ENCODE measurements at regions not wholly inside any gene's neighbourhood (a gene's known extent, or its start where the extent isn't known, plus 50 kb on each side); places are given as distances from the start of the nearest gene placed in this dataset.

DNA sequence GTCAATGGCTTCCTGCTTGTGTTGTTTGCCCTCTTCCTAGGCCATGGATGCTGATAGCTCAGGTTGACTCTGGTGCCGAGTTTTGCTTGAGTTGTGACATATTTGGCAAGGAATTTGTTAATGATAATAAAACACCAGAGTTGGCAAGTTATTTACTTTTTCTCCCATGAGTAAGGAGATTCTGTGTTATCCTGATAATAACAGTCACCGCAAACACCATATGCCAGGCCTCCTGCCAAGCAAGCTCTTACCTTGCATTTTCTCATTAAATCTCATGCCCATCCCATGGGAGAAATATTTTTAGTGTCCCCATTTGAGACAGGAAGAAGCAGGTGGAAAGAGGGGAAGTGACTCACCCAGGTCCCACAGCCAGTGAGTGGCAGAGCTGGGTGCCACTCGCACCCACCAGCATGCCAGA, 67.4 kb upstream of the CLCN4 start:
- POLR2A ChIA-PET, result no interaction called here
- CTCF ChIA-PET, result no interaction called here
- no peak for DNase-seq
- Mint-ChIP-seq H3K36me3 (ENCODE audit: low read depth) (peaks cover 25% of the 10 kb centered on the region), H3K4me1 (ENCODE audit: low read depth) (peaks cover 31% of the 10 kb centered on the region), H3K4me3 (no peak overlapping the region), H3K27ac (no peak overlapping the region), H3K9me3 (ENCODE audit: insufficient read depth) (no peaks in the 10 kb centered on the region), H3K27me3 (ENCODE audit: low read depth) (no peaks in the 10 kb centered on the region)
- no peak for ATAC-seq

- H3K4me1 Mint-ChIP-seq (ENCODE audit: low read depth), result peaks cover 27% of the 10 kb centered on the region
- H3K27ac Mint-ChIP-seq, result no peak overlapping the region
- H3K4me3 Mint-ChIP-seq, result no peak overlapping the region
- no peaks in the 10 kb centered on the region for H3K9me3 Mint-ChIP-seq (ENCODE audit: insufficient read depth)
- ATAC-seq (no peak), DNase-seq (no peak)
- POLR2A ChIA-PET, result no interaction called here
- CTCF ChIA-PET, result no interaction called here
- H3K36me3 Mint-ChIP-seq (ENCODE audit: low read depth), result peaks cover 26% of the 10 kb centered on the region
- H3K27me3 Mint-ChIP-seq (ENCODE audit: low read depth), result no peaks in the 10 kb centered on the region
Measured at GRCh38 chrX:10090319-10090718, 66.5 kb upstream of the CLCN4 start.

- Mint-ChIP-seq H3K4me1 (ENCODE audit: low read depth) (peaks cover 37% of the 10 kb centered on the region), H3K4me3 (no peak overlapping the region), H3K36me3 (ENCODE audit: low read depth) (peaks cover 44% of the 10 kb centered on the region), H3K27me3 (ENCODE audit: low read depth) (no peaks in the 10 kb centered on the region), H3K9me3 (ENCODE audit: insufficient read depth) (no peaks in the 10 kb centered on the region), H3K27ac (no peak overlapping the region)
- no peak for DNase-seq
- ChIA-PET POLR2A (interaction anchor here (1.1 to 5.1 kb wide), 2 partner anchors 11 to 17 kb away, joined by 3 to 48 read pairs; no protein-coding TSS in a partner anchor), CTCF (interaction anchor here (1.4 to 5.7 kb wide), 2 partner anchors 17 to 25 kb away, joined by 5 to 46 read pairs; no protein-coding TSS in a partner anchor)
- no peak for ATAC-seq
Measured at GRCh38 chrX:10095246-10095645, 61.5 kb upstream of the CLCN4 start.

- Mint-ChIP-seq H3K27ac (peak overlapping the region; percentile 24), H3K4me1 (ENCODE audit: low read depth) (peaks cover 42% of the 10 kb centered on the region), H3K27me3 (ENCODE audit: low read depth) (no peaks in the 10 kb centered on the region), H3K36me3 (ENCODE audit: low read depth) (peaks cover 48% of the 10 kb centered on the region), H3K4me3 (no peak overlapping the region), H3K9me3 (ENCODE audit: insufficient read depth) (no peaks in the 10 kb centered on the region)
- POLR2A ChIA-PET, result interaction anchor here (1.1 to 5.1 kb wide), 2 partner anchors 11 to 16 kb away, joined by 3 to 48 read pairs; no protein-coding TSS in a partner anchor
- CTCF ChIA-PET, result interaction anchor here (1.4 to 5.7 kb wide), 2 partner anchors 16 to 24 kb away, joined by 5 to 46 read pairs; no protein-coding TSS in a partner anchor
- ATAC-seq, result no peak
- DNase-seq, result no peak
Measured at GRCh38 chrX:10095698-10096432, 60.9 kb upstream of the CLCN4 start.

DNA sequence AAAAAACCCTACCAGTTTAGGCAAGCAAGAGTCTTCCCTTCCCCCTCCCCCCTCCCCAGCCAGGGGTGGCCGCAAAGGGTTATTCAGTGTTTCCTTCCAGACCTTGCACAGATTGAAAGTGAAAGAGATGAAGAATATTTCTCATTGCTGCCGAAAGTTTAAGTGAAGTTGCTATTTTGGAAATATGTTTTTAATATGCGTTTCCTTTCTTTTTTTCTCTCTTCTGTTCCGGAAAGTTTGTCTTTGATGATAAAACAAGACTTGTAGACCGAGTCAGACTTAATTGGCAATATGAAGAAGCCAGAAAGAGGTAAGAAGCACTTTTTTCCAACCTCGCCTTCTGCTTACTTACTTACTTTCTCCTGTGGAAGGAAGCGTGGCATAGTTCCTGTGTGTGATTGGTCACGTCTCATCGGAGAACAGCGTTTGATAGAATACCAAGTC, 58.5 kb upstream of the CLCN4 start:
- Mint-ChIP-seq H3K27me3 (ENCODE audit: low read depth) (no peaks in the 10 kb centered on the region), H3K4me3 (peak overlapping the region; percentile 83), H3K36me3 (ENCODE audit: low read depth) (peaks cover 52% of the 10 kb centered on the region), H3K4me1 (ENCODE audit: low read depth) (peaks cover 49% of the 10 kb centered on the region), H3K9me3 (ENCODE audit: insufficient read depth) (no peaks in the 10 kb centered on the region), H3K27ac (peak overlapping the region; percentile 93)
- ChIA-PET CTCF (interaction anchor here (1.5 to 5.7 kb wide), 3 partner anchors 14 to 21 kb away, joined by 5 to 46 read pairs (median 9); no protein-coding TSS in a partner anchor), POLR2A (interaction anchor here (0.8 to 5.1 kb wide), 3 partner anchors 9 to 82 kb away, joined by 3 to 48 read pairs (median 12); no protein-coding TSS in a partner anchor)
- ATAC-seq (peak; percentile 77), DNase-seq (peak; percentile 75)

- POLR2A ChIA-PET, result interaction anchor here (0.8 to 5.1 kb wide), 3 partner anchors 8 to 83 kb away, joined by 3 to 48 read pairs (median 12); no protein-coding TSS in a partner anchor
- no peak for ATAC-seq
- H3K4me1 Mint-ChIP-seq (ENCODE audit: low read depth), result peaks cover 49% of the 10 kb centered on the region
Measured at GRCh38 chrX:10099411-10099810, 57.4 kb upstream of the CLCN4 start.

GRCh38 chrX:10101269-10101668, 55.5 kb upstream of the CLCN4 start:
- CTCF ChIA-PET, result interaction anchor here (1.4 kb wide), 1 partner anchor 10 kb away, joined by 4 read pairs; no protein-coding TSS in a partner anchor
- no peaks in the 10 kb centered on the region for H3K27me3 Mint-ChIP-seq (ENCODE audit: low read depth)
- H3K4me3 Mint-ChIP-seq, result no peak overlapping the region
- ATAC-seq, result no peak
- POLR2A ChIA-PET, result interaction anchor here (2.7 kb wide), 1 partner anchor 10 kb away, joined by 9 read pairs; no protein-coding TSS in a partner anchor
- H3K27ac Mint-ChIP-seq, result no peak overlapping the region
- H3K9me3 Mint-ChIP-seq (ENCODE audit: insufficient read depth), result no peaks in the 10 kb centered on the region
- peaks cover 52% of the 10 kb centered on the region for H3K36me3 Mint-ChIP-seq (ENCODE audit: low read depth)
- H3K4me1 Mint-ChIP-seq (ENCODE audit: low read depth), result peaks cover 47% of the 10 kb centered on the region
- DNase-seq, result no peak

More at GRCh38 chrX:10099411-10099810, 57.4 kb upstream of the CLCN4 start:
- CTCF ChIA-PET, result interaction anchor here (1.5 to 5.7 kb wide), 3 partner anchors 13 to 20 kb away, joined by 5 to 46 read pairs (median 9); no protein-coding TSS in a partner anchor
- H3K27ac Mint-ChIP-seq, result peak overlapping the region; percentile 93
- H3K36me3 Mint-ChIP-seq (ENCODE audit: low read depth), result peaks cover 57% of the 10 kb centered on the region
- peak overlapping the region; percentile 83 for H3K4me3 Mint-ChIP-seq
- no peak for DNase-seq
- no peaks in the 10 kb centered on the region for H3K27me3 Mint-ChIP-seq (ENCODE audit: low read depth)
- H3K9me3 Mint-ChIP-seq (ENCODE audit: insufficient read depth), result no peaks in the 10 kb centered on the region

DNA sequence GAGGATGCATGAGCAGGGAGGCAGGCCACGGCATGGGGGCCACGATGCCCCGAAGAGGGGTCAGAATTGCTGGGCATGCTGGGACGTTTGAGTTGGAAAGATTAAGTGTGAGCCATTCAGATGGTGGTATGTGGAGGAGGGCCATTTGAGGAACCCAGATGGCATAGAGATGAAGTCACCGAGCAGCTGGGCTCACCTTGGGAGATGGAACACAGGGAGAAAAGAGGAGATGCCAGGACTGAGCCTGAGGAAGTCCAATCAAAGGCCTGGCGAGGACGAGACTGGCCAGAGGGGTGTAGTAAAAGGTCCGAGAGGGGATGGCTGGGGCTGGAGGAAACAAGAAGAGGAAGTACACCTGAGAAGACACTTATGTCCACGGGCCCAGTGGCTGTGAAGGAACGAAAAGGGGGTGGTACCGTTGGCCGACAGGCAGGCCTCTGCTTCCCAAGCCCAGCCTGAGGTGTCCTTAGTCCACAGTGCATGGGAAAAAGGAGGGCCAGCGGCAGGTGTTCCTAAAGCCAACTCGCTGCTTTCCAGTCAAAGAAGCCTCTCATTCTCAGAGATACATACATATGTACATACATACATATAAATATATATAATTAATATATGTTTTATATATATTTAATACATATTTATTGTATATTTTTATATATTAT, 54.6 kb upstream of the CLCN4 start:
- DNase-seq (no peak), ATAC-seq (no peak)
- Mint-ChIP-seq H3K27me3 (ENCODE audit: low read depth) (no peaks in the 10 kb centered on the region), H3K4me1 (ENCODE audit: low read depth) (peaks cover 50% of the 10 kb centered on the region), H3K27ac (no peak overlapping the region), H3K36me3 (ENCODE audit: low read depth) (peaks cover 48% of the 10 kb centered on the region), H3K9me3 (ENCODE audit: insufficient read depth) (no peaks in the 10 kb centered on the region), H3K4me3 (no peak overlapping the region)
- ChIA-PET CTCF (interaction anchor here (1.4 kb wide), 1 partner anchor 9 kb away, joined by 4 read pairs; no protein-coding TSS in a partner anchor), POLR2A (interaction anchor here (2.7 kb wide), 1 partner anchor 9 kb away, joined by 9 read pairs; no protein-coding TSS in a partner anchor)

DNA sequence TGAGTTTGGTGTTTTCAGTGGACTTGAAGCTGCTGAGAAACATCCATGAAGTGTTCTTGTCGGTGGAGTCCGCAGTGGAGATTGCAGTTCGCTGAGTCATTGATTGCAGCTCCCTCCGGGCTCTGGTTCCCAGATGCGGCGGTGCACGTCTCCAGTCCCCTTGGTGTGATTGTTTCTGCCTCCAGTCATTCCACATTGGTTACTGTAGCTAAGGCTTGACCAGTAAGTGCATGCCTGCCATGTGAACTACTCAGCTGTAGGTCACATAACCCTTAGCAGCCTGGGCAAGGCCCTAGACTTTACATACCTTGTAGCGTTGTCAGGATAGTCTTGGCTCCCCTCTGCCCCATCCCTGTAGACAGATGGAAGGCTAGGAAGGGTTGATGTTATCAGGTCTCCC, 53.8 kb upstream of the CLCN4 start:
- Mint-ChIP-seq H3K9me3 (ENCODE audit: insufficient read depth) (no peaks in the 10 kb centered on the region), H3K27me3 (ENCODE audit: low read depth) (no peaks in the 10 kb centered on the region), H3K36me3 (ENCODE audit: low read depth) (peaks cover 48% of the 10 kb centered on the region), H3K4me3 (no peak overlapping the region), H3K4me1 (ENCODE audit: low read depth) (peaks cover 55% of the 10 kb centered on the region), H3K27ac (no peak overlapping the region)
- CTCF ChIA-PET, result no interaction called here
- ATAC-seq (no peak), DNase-seq (no peak)
- POLR2A ChIA-PET, result interaction anchor here (2.7 kb wide), 1 partner anchor 8 kb away, joined by 9 read pairs; no protein-coding TSS in a partner anchor

DNA sequence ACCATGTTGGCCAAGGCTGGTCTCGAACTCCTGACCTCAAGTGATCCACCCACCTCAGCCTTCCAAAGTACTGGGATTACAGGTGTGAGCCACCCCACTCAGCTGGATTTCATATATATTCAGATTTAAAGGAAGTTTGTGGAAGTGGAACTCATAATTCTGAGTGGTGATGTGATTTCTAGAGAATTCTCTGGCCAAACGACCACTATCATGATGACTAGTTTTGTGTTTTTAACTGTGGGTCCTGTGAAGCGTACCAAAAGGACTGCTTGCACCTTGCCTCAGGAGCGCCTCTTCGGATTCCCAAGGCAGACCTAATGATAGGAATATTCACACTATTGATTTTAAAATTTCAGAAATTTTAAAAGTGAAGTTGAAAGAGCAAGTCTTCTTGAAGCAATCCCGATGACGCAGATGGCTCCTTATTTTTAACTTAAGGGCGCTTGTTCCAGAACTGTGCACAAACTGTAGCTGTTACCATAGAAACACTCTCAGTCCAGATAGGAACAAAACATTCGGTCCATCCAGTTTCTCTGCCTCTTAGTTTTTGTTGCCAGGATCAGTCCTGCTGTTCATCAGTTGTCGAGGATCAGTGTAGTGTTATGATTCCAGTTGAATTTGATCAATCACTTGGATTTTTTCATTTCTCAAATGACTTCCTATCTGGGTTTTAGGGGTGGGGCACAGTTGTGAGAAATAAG, 51.7 kb upstream of the CLCN4 start:
- peaks cover 47% of the 10 kb centered on the region for H3K36me3 Mint-ChIP-seq (ENCODE audit: low read depth)
- no peaks in the 10 kb centered on the region for H3K9me3 Mint-ChIP-seq (ENCODE audit: insufficient read depth)
- no peak overlapping the region for H3K27ac Mint-ChIP-seq
- DNase-seq, result no peak
- H3K27me3 Mint-ChIP-seq (ENCODE audit: low read depth), result no peaks in the 10 kb centered on the region
- no peak overlapping the region for H3K4me3 Mint-ChIP-seq
- no peak for ATAC-seq
- peaks cover 62% of the 10 kb centered on the region for H3K4me1 Mint-ChIP-seq (ENCODE audit: low read depth)
- POLR2A ChIA-PET, result no interaction called here
- CTCF ChIA-PET, result no interaction called here

- peak overlapping the region; percentile 85 for H3K27ac Mint-ChIP-seq
- no peaks in the 10 kb centered on the region for H3K27me3 Mint-ChIP-seq (ENCODE audit: low read depth)
- ChIA-PET POLR2A (interaction anchor here (3.1 kb wide), 1 partner anchor 8 kb away, joined by 12 read pairs; no protein-coding TSS in a partner anchor), CTCF (interaction anchor here (1.1 to 1.4 kb wide), 2 partner anchors 12 to 29 kb away, joined by 3 to 6 read pairs; no protein-coding TSS in a partner anchor)
- peaks cover 68% of the 10 kb centered on the region for H3K4me1 Mint-ChIP-seq (ENCODE audit: low read depth)
- peak overlapping the region; percentile 52 for H3K4me3 Mint-ChIP-seq
- peaks cover 45% of the 10 kb centered on the region for H3K36me3 Mint-ChIP-seq (ENCODE audit: low read depth)
- no peaks in the 10 kb centered on the region for H3K9me3 Mint-ChIP-seq (ENCODE audit: insufficient read depth)
- peak; percentile 73 for DNase-seq
- ATAC-seq, result peak; percentile 52
Measured at GRCh38 chrX:10106806-10107205, 50.0 kb upstream of the CLCN4 start.
